Gastrocnemius medialis (tissue), 4 donors: ENCODE measurements at regions not wholly inside any gene's neighbourhood (a gene's known extent, or its start where the extent isn't known, plus 50 kb on each side); places are given as distances from the start of the nearest gene placed in this dataset.

Source experiments
- ATAC-seq, 2 donors: fragments of 150-250 bp; one replicate each; pipeline ENCODE4 v1.9.1; 2016
- DNase-seq, 2 donors: peaks; one replicate each; pipeline ENCODE4 v3.0.0-alpha.2; 2019
- H3K27ac ChIP-seq, 4 donors: fragments of 200-600 bp; sonication (generic); 1 replicate in 1 of 4; 2 replicates in 3 of 4; pipeline ENCODE4 v1.5.1; 2016 to 2018; ENCODE audit warnings: mild to moderate bottlenecking in 2 of 4, moderate library complexity in 1 of 4
- H3K27me3 ChIP-seq, 3 donors: fragments of 200-600 bp; sonication (generic) in 2 of 3; 1 replicate in 1 of 3; 2 replicates in 2 of 3; pipeline versions ENCODE4 v1.5.1 to v1.6.0; 2016 to 2019; ENCODE audit warnings: mild to moderate bottlenecking in 1 of 3, moderate library complexity in 1 of 3
- H3K36me3 ChIP-seq, 2 donors: fragments of 200-600 bp; sonication (generic) in 1 of 2; one replicate each; pipeline ENCODE4 v1.5.1; 2017 to 2018
- H3K4me1 ChIP-seq, 2 donors: fragments of 200-600 bp; sonication (generic) in 1 of 2; one replicate each; pipeline ENCODE4 v1.5.1; 2016 to 2017; ENCODE audit warnings: mild to moderate bottlenecking in 2 of 2
- H3K4me3 ChIP-seq, 4 donors: fragments of 200-600 bp; sonication (generic) in 3 of 4; 1 replicate in 1 of 4; 2 replicates in 3 of 4; pipeline ENCODE4 v1.5.1; 2016 to 2019; ENCODE audit warnings: mild to moderate bottlenecking in 2 of 4
- H3K9me3 ChIP-seq, 3 donors: fragments of 200-600 bp; sonication (generic) in 2 of 3; 1 replicate in 1 of 3; 2 replicates in 2 of 3; pipeline ENCODE4 v1.5.1; 2016 to 2019
- POLR2A ChIP-seq, 2 donors: fragments of 450-650 bp; IDR thresholded peaks; one replicate each; pipeline ENCODE4 v1.6.1; 2017; ENCODE audit warnings: antibody characterized with exemption in 2 of 2, mild to moderate bottlenecking in 2 of 2, moderate library complexity in 2 of 2
- in situ Hi-C, 4 donors: fragments of 200-750 bp; cut with MboI; loops; one replicate each; pipeline versions ENCODE4 v1.15.0 to v1.8.0; 2017; ENCODE audit warnings: low sequenced_read_pairs in 4 of 4
- intact Hi-C: fragments of 100-400 bp; cut with DNase I; formaldehyde crosslinking; loops from one replicate; pipeline ENCODE4 v1.15.1; 2023; ENCODE audit warnings: low total_unique reads
- TF ChIP-seq, protein P1 (sequence below), 5 experiments: fragments of 450-650 bp in 3 of 5; fragments of 200-600 bp in 2 of 5; sonication (generic) in 2 of 5; IDR thresholded peaks in 4 of 5; conservative IDR thresholded peaks in 1 of 5; 1 replicate in 4 of 5; 2 replicates in 1 of 5; pipeline ENCODE4 v1.5.1; 2016 to 2019; ENCODE audit warnings: antibody characterized with exemption in 5 of 5, mild to moderate bottlenecking in 3 of 5, moderate library complexity in 3 of 5

DNA sequence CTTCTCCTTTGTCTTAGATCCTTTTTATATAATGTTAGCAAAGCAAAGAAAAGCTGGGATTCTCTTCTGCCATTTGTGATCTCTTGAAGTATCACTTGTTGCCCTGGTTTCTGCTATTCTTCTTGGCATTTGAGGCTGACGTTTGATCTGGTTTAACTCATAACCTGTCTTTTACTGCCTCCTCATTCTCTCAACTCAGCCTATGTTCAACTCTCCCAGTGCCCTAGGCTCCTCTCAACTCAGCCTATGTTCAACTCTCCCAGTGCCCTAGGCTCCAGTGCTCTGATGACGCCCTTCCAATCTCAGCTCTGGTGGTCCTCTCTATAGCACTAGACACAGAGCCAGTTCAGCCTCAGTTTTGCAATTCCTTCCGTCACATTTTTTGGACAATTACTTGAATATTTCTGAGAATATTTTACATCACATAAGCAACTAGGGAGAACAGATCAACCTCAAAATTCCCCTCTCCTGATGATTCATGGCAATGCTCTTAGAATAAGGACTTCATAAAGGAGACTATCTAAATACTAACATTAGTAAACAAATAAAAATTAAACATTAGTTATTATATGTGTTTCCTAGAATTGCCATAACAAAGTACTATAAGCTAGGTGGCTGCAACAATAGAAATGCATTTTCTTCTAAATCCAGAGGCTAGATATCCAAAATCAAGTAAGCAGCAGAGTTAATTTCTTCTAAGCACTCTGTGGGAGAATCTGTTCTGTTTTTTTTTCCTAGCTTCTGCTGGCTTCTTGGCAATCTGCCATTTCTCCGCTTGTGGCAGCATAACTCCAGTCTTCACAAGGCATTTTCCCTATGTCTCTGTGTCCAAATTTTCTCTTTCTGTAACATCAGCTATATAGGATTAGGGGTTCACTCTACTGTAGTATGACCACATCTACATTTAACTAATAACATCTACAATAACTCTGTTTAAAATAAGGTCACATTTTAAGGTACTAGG is 662.1 kb upstream of the FTMT start:
- ATAC-seq (no peak), DNase-seq (no peak)
- no peaks in the 10 kb centered on the region for H3K27me3 ChIP-seq
- in situ Hi-C loops (no loop called here), intact Hi-C loops (no loop called here)
- H3K4me3 ChIP-seq = no peak overlapping the region
- H3K36me3 ChIP-seq = no peaks in the 10 kb centered on the region
- no peak overlapping the region for H3K27ac ChIP-seq
- no peaks in the 10 kb centered on the region for H3K4me1 ChIP-seq
- H3K9me3 ChIP-seq = peaks cover 0 to 4% (median 0%) of the 10 kb centered on the region in 3 donors
- TF ChIP-seq, protein P1, sequence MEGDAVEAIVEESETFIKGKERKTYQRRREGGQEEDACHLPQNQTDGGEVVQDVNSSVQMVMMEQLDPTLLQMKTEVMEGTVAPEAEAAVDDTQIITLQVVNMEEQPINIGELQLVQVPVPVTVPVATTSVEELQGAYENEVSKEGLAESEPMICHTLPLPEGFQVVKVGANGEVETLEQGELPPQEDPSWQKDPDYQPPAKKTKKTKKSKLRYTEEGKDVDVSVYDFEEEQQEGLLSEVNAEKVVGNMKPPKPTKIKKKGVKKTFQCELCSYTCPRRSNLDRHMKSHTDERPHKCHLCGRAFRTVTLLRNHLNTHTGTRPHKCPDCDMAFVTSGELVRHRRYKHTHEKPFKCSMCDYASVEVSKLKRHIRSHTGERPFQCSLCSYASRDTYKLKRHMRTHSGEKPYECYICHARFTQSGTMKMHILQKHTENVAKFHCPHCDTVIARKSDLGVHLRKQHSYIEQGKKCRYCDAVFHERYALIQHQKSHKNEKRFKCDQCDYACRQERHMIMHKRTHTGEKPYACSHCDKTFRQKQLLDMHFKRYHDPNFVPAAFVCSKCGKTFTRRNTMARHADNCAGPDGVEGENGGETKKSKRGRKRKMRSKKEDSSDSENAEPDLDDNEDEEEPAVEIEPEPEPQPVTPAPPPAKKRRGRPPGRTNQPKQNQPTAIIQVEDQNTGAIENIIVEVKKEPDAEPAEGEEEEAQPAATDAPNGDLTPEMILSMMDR (IDR thresholded peaks at IDR 0.05 in 4 of 5, conservative IDR thresholded peaks at IDR 0.05 in 1 of 5) = no peak
- TF ChIP-seq POLR2A (IDR thresholded peaks at IDR 0.05) = no peak

GRCh38 chr5:121199216-121199999 is 652.3 kb upstream of the FTMT start:
- in situ Hi-C loops = no loop called here

GRCh38 chr5:121218086-121218485 is 633.6 kb upstream of the FTMT start:
- TF ChIP-seq, protein P1 (IDR thresholded peaks at IDR 0.05 in 4 of 5, conservative IDR thresholded peaks at IDR 0.05 in 1 of 5) = no peak
- no peak for TF ChIP-seq POLR2A (IDR thresholded peaks at IDR 0.05)
- Histone ChIP-seq H3K27ac (no peak overlapping the region), H3K36me3 (no peaks in the 10 kb centered on the region), H3K27me3 (no peaks in the 10 kb centered on the region), H3K4me1 (no peaks in the 10 kb centered on the region), H3K9me3 (no peaks in the 10 kb centered on the region), H3K4me3 (no peak overlapping the region)
- intact Hi-C loops (no loop called here), in situ Hi-C loops (no loop called here)
- DNase-seq (no peak), ATAC-seq (no peak)

More at GRCh38 chr5:121199216-121199999, 652.3 kb upstream of the FTMT start:
- Histone ChIP-seq H3K9me3 (no peaks in the 10 kb centered on the region), H3K4me1 (no peaks in the 10 kb centered on the region), H3K27me3 (no peaks in the 10 kb centered on the region), H3K4me3 (no peak overlapping the region), H3K36me3 (no peaks in the 10 kb centered on the region), H3K27ac (no peak overlapping the region)
- TF ChIP-seq POLR2A (IDR thresholded peaks at IDR 0.05) = no peak
- TF ChIP-seq, protein P1 (IDR thresholded peaks at IDR 0.05 in 4 of 5, conservative IDR thresholded peaks at IDR 0.05 in 1 of 5) = no peak
- DNase-seq (no peak), ATAC-seq (no peak)
- intact Hi-C loops = no loop called here

DNA sequence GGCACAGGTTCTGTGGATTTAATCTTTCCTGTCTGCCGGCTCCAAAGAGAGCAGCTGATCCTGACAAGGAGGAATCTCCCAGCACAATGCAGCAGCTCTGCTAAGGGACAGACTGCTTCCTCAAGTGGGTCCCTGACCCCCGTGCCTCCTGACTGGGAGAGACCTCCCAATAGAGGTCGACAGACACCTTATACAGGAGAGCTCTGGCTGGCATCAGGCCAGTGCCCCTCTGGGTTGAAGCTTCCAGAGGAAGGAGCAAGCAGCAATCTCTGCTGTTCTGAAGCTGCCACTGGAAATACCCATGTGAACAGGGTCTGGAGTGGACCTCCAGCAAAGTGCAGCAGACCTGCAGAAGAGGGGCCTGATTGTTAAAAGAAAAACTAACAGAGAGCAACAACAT is 630.2 kb upstream of the FTMT start:
- Histone ChIP-seq H3K36me3 (no peaks in the 10 kb centered on the region), H3K9me3 (no peaks in the 10 kb centered on the region), H3K4me3 (no peak overlapping the region), H3K4me1 (no peaks in the 10 kb centered on the region), H3K27ac (no peak overlapping the region), H3K27me3 (no peaks in the 10 kb centered on the region)
- no peak for ATAC-seq
- no peak for TF ChIP-seq POLR2A (IDR thresholded peaks at IDR 0.05)
- TF ChIP-seq, protein P1 (IDR thresholded peaks at IDR 0.05 in 4 of 5, conservative IDR thresholded peaks at IDR 0.05 in 1 of 5) = no peak
- intact Hi-C loops = no loop called here
- in situ Hi-C loops = no loop called here
- no peak for DNase-seq
